Skeletal muscle satellite cell (primary cell): ENCODE measurements at regions not wholly inside any gene's neighbourhood (a gene's known extent, or its start where the extent isn't known, plus 50 kb on each side); places are given as distances from the start of the nearest gene placed in this dataset.
"Not testable (repeated sequence)": the region's sequence is repeated elsewhere in the genome, so short reads cannot be mapped to it uniquely, and the experiment has no call there.

ENCODE experiments used
- H3K27me3 ChIP-seq: 2 replicates; pipeline ENCODE4 v1.7.0; 2013; ENCODE audit warnings: low read length; ENCODE audit not compliant: control insufficient read depth, insufficient read depth
- H3K36me3 ChIP-seq: 2 replicates; pipeline ENCODE4 v1.7.0; 2013; ENCODE audit warnings: mild to moderate bottlenecking, control low read depth, low read length; ENCODE audit not compliant: insufficient read depth
- H3K4me1 ChIP-seq: 2 replicates; pipeline ENCODE4 v1.7.0; 2013; ENCODE audit warnings: low read length; ENCODE audit not compliant: control insufficient read depth, insufficient read depth
- H3K4me2 ChIP-seq: 2 replicates; pipeline ENCODE4 v1.7.0; 2013; ENCODE audit warnings: mild to moderate bottlenecking, low read length
- H3K4me3 ChIP-seq: 2 replicates; pipeline ENCODE4 v1.7.0; 2013; ENCODE audit warnings: low read length
- H3K9ac ChIP-seq: 2 replicates; pipeline ENCODE4 v1.7.0; 2013; ENCODE audit warnings: mild to moderate bottlenecking, low read depth, low read length, moderate library complexity
- H3K9me3 ChIP-seq: replicated peaks from 2 replicates; pipeline ENCODE4 v1.7.0; 2013; ENCODE audit warnings: mild to moderate bottlenecking, control low read depth, low read length

- no peaks in the 10 kb centered on the region for H3K9me3 ChIP-seq
- no peak overlapping the region for H3K4me2 ChIP-seq
- H3K4me3 ChIP-seq = no peak overlapping the region
- no peaks in the 10 kb centered on the region for H3K36me3 ChIP-seq
- no peak overlapping the region for H3K9ac ChIP-seq
- H3K4me1 ChIP-seq = no peaks in the 10 kb centered on the region
- H3K27me3 ChIP-seq = peaks cover 39% of the 10 kb centered on the region
Observed at GRCh38 chr3:139107424-139108252, 62.9 kb upstream of the PRR23C start.

- Histone ChIP-seq H3K4me2 (no peak overlapping the region), H3K9me3 (no peaks in the 10 kb centered on the region), H3K36me3 (no peaks in the 10 kb centered on the region), H3K9ac (no peak overlapping the region), H3K27me3 (peaks cover 39% of the 10 kb centered on the region), H3K4me1 (no peaks in the 10 kb centered on the region), H3K4me3 (no peak overlapping the region)
Observed at GRCh38 chr3:139108253-139108969, 63.7 kb upstream of the PRR23C start.

- H3K4me1 ChIP-seq = no peaks in the 10 kb centered on the region
- H3K36me3 ChIP-seq = no peaks in the 10 kb centered on the region
- no peak overlapping the region for H3K4me3 ChIP-seq
- H3K9ac ChIP-seq = no peak overlapping the region
- H3K4me2 ChIP-seq = no peak overlapping the region
- peaks cover 39% of the 10 kb centered on the region for H3K27me3 ChIP-seq
- H3K9me3 ChIP-seq = no peaks in the 10 kb centered on the region
Observed at GRCh38 chr3:139109271-139109670, 64.6 kb upstream of the PRR23C start.

GRCh38 chr3:139110072-139110830 is 65.6 kb upstream of the PRR23C start:
- Histone ChIP-seq H3K4me2 (no peak overlapping the region), H3K27me3 (peaks cover 39% of the 10 kb centered on the region), H3K9me3 (no peaks in the 10 kb centered on the region), H3K4me1 (no peaks in the 10 kb centered on the region), H3K4me3 (no peak overlapping the region), H3K36me3 (no peaks in the 10 kb centered on the region), H3K9ac (no peak overlapping the region)

- not testable (repeated sequence) for H3K36me3 ChIP-seq
Observed at GRCh38 chr3:139110929-139111328, 66.2 kb upstream of the PRR23C start.

GRCh38 chr3:139111392-139112229 is 66.9 kb upstream of the PRR23C start:
- no peak overlapping the region for H3K4me3 ChIP-seq
- H3K36me3 ChIP-seq = no peaks in the 10 kb centered on the region
- no peaks in the 10 kb centered on the region for H3K9me3 ChIP-seq
- peaks cover 32% of the 10 kb centered on the region for H3K27me3 ChIP-seq
- peaks cover 4% of the 10 kb centered on the region for H3K4me1 ChIP-seq
- no peak overlapping the region for H3K9ac ChIP-seq
- no peak overlapping the region for H3K4me2 ChIP-seq

More at GRCh38 chr3:139110929-139111328, 66.2 kb upstream of the PRR23C start:
- not testable (repeated sequence) for H3K9ac ChIP-seq, H3K4me3 ChIP-seq, H3K4me1 ChIP-seq, H3K4me2 ChIP-seq, H3K9me3 ChIP-seq
- peaks cover 34% of the 10 kb centered on the region for H3K27me3 ChIP-seq

GRCh38 chr3:139112230-139112558 is 67.5 kb upstream of the PRR23C start:
- no peaks in the 10 kb centered on the region for H3K36me3 ChIP-seq
- no peak overlapping the region for H3K9ac ChIP-seq
- peaks cover 9% of the 10 kb centered on the region for H3K4me1 ChIP-seq
- H3K4me3 ChIP-seq = no peak overlapping the region
- H3K9me3 ChIP-seq = no peaks in the 10 kb centered on the region
- peaks cover 29% of the 10 kb centered on the region for H3K27me3 ChIP-seq
- H3K4me2 ChIP-seq = no peak overlapping the region

GRCh38 chr3:139113231-139113992 is 68.7 kb upstream of the PRR23C start:
- Histone ChIP-seq H3K4me1 (peaks cover 22% of the 10 kb centered on the region), H3K9ac (no peak overlapping the region), H3K27me3 (peaks cover 28% of the 10 kb centered on the region), H3K4me3 (no peak overlapping the region), H3K4me2 (no peak overlapping the region), H3K36me3 (no peaks in the 10 kb centered on the region), H3K9me3 (no peaks in the 10 kb centered on the region)

GRCh38 chr3:139113993-139114375 is 69.3 kb upstream of the PRR23C start:
- peaks cover 28% of the 10 kb centered on the region for H3K27me3 ChIP-seq
- H3K9me3 ChIP-seq = no peaks in the 10 kb centered on the region
- no peak overlapping the region for H3K4me2 ChIP-seq
- peaks cover 27% of the 10 kb centered on the region for H3K4me1 ChIP-seq
- H3K36me3 ChIP-seq = no peaks in the 10 kb centered on the region
- no peak overlapping the region for H3K4me3 ChIP-seq
- no peak overlapping the region for H3K9ac ChIP-seq

GRCh38 chr3:139116631-139117030 is 71.9 kb upstream of the PRR23C start:
- H3K4me3 ChIP-seq, H3K9me3 ChIP-seq, H3K36me3 ChIP-seq, H3K27me3 ChIP-seq, H3K9ac ChIP-seq: not testable (repeated sequence)
- Histone ChIP-seq H3K4me1 (peaks cover 52% of the 10 kb centered on the region), H3K4me2 (peak overlapping the region; percentile 37)
